Ectodermal cell (in vitro differentiated cells): ENCODE measurements at regions not wholly inside any gene's neighbourhood (a gene's known extent, or its start where the extent isn't known, plus 50 kb on each side); places are given as distances from the start of the nearest gene placed in this dataset.

Experiments used
- H3K27ac ChIP-seq: 2 replicates; pipeline ENCODE4 v1.7.0; 2013; ENCODE audit warnings: mild to moderate bottlenecking, low read depth, low read length; ENCODE audit not compliant: insufficient read depth, poor library complexity, severe bottlenecking
- H3K27me3 ChIP-seq: 2 replicates; pipeline ENCODE4 v1.7.0; 2013; ENCODE audit warnings: mild to moderate bottlenecking, low read length; ENCODE audit not compliant: insufficient read depth, control insufficient read depth, poor library complexity, severe bottlenecking
- H3K36me3 ChIP-seq: one replicate; pipeline ENCODE4 v1.7.0; 2013; ENCODE audit warnings: low read length; ENCODE audit not compliant: control insufficient read depth, insufficient read depth
- H3K4me1 ChIP-seq: one replicate; pipeline ENCODE4 v1.7.0; 2013; ENCODE audit warnings: low read length; ENCODE audit not compliant: control insufficient read depth, insufficient read depth
- H3K4me3 ChIP-seq: 2 replicates; pipeline ENCODE4 v1.7.0; 2013; ENCODE audit warnings: low read depth, low read length, control low read depth; ENCODE audit not compliant: insufficient read depth
- H3K9me3 ChIP-seq: 2 replicates; pipeline ENCODE4 v1.7.0; 2013; ENCODE audit warnings: mild to moderate bottlenecking, low read length, moderate library complexity; ENCODE audit not compliant: control insufficient read depth
- WGBS, 2 experiments: methylation state at CpG; one replicate each; pipeline ENCODE4 v1.1.7; 2013; ENCODE audit warnings: missing lambda C conversion rate in 2 of 2; 5-methylcytosine and 5-hydroxymethylcytosine counted together

DNA sequence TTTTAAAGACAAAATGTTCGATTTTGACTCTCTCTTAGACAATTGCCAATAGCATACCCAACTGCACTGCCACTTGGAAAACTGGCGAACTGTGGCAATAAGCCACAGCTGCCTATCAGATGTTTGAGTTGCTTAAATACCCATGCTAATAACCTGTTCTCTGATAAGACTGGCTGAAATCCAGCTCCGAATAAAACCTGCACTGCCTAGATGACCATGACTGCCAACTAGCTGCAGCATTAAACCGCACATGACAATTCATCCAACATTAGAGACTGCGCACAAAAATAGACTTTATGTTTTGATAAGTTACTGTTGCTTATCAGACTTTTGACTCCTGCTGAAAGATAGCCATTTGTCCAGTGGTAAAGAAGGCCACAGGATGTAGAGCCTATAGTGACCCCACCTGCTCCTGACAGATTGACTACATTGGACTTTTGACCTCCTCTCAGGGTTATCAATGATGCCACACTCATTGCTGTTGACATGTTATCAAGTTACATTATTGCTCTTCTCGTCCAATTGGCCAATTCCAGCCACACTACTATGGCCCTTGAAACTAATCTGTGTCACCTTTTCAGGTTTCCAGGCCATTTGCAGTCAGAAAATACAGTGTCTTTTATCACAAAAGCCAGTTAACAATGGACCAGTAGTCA is 299.0 kb downstream of the HGF start:
- Histone ChIP-seq H3K4me3 (no peak overlapping the region), H3K27me3 (no peaks in the 10 kb centered on the region), H3K4me1 (no peaks in the 10 kb centered on the region), H3K36me3 (no peaks in the 10 kb centered on the region), H3K9me3 (no peaks in the 10 kb centered on the region), H3K27ac (no peak overlapping the region)
- 86 to 89% methylated on average over 6 of the region's 6 CpGs for WGBS, 2 experiments

DNA sequence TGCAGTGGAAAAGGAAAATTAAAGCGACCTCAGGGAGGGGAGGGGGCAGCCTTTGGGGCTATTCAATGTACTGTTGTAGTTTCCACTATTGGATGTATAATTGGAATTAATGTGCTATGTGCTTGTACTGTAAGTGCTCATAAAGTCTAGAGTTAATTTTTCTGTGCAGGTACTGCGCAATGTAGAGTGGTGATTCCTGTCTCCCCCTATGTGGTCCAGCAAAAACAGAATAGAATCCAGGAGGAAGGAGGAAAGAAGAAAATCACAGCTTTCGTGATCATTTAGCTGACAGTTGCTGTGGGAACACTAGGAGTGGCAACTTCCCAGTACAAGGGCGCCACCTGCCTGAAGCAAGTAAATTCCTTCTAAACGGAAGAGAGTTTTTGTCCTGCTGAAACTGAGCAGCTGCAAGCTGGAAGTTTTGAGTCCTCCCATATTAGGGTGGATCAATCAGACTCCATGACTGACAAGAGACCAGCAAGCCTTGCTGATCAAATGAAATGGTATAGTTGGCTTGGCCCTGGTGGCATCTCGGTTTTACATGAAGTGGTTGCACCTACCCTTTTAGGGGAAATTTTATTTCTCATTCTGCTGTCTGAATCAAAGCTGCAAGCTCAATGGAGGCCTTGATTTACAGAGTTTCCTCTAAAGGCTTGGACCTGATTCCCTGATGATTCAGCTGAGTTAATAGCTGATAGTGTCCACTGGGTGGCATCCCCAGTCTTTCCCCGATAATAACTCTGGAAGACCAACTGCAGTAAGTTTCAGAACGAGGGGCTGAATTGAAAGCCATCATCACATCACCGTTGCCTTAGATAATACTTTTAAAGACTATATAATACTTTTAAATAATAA is 299.8 kb downstream of the HGF start:
- H3K4me3 ChIP-seq: no peak overlapping the region
- H3K4me1 ChIP-seq: no peaks in the 10 kb centered on the region
- no peaks in the 10 kb centered on the region for H3K36me3 ChIP-seq
- WGBS, 2 experiments: 33 to 50% methylated on average over 7 to 9 of the region's 9 CpGs
- H3K9me3 ChIP-seq: no peaks in the 10 kb centered on the region
- no peak overlapping the region for H3K27ac ChIP-seq
- no peaks in the 10 kb centered on the region for H3K27me3 ChIP-seq

GRCh38 chr7:81469153-81469868 is 300.5 kb downstream of the HGF start:
- no peak overlapping the region for H3K4me3 ChIP-seq
- no peak overlapping the region for H3K27ac ChIP-seq
- WGBS, 2 experiments: 88% methylated on average over 1 to 2 of the region's 2 CpGs

GRCh38 chr7:81468526-81468925 is 301.3 kb downstream of the HGF start:
- Histone ChIP-seq H3K27ac (no peak overlapping the region), H3K4me3 (no peak overlapping the region), H3K4me1 (no peaks in the 10 kb centered on the region), H3K27me3 (no peaks in the 10 kb centered on the region), H3K9me3 (no peaks in the 10 kb centered on the region), H3K36me3 (no peaks in the 10 kb centered on the region)

More at GRCh38 chr7:81469153-81469868, 300.5 kb downstream of the HGF start:
- Histone ChIP-seq H3K4me1 (no peaks in the 10 kb centered on the region), H3K9me3 (no peaks in the 10 kb centered on the region), H3K27me3 (no peaks in the 10 kb centered on the region), H3K36me3 (no peaks in the 10 kb centered on the region)

- Histone ChIP-seq H3K4me1 (no peaks in the 10 kb centered on the region), H3K4me3 (no peak overlapping the region), H3K36me3 (no peaks in the 10 kb centered on the region), H3K27me3 (no peaks in the 10 kb centered on the region), H3K9me3 (no peaks in the 10 kb centered on the region), H3K27ac (no peak overlapping the region)
- WGBS, 2 experiments: 91 to 100% methylated on average over 4 of the region's 4 CpGs
These were observed 301.9 kb downstream of the HGF start for GRCh38 chr7:81467964-81468363.

- H3K4me3 ChIP-seq: no peak overlapping the region
- H3K36me3 ChIP-seq: no peaks in the 10 kb centered on the region
- H3K9me3 ChIP-seq: no peaks in the 10 kb centered on the region
- WGBS, 2 experiments: no CpG with 5 or more reads among the region's 1 CpG
- no peak overlapping the region for H3K27ac ChIP-seq
- no peaks in the 10 kb centered on the region for H3K27me3 ChIP-seq
- H3K4me1 ChIP-seq: no peaks in the 10 kb centered on the region
These were observed 307.2 kb downstream of the HGF start for GRCh38 chr7:81462672-81463071.

GRCh38 chr7:81460250-81461045 is 309.4 kb downstream of the HGF start:
- Histone ChIP-seq H3K36me3 (no peaks in the 10 kb centered on the region), H3K4me1 (no peaks in the 10 kb centered on the region), H3K27me3 (no peaks in the 10 kb centered on the region), H3K4me3 (no peak overlapping the region), H3K9me3 (no peaks in the 10 kb centered on the region), H3K27ac (no peak overlapping the region)
- 93 to 100% methylated on average over 1 of the region's 1 CpG for WGBS, 2 experiments

DNA sequence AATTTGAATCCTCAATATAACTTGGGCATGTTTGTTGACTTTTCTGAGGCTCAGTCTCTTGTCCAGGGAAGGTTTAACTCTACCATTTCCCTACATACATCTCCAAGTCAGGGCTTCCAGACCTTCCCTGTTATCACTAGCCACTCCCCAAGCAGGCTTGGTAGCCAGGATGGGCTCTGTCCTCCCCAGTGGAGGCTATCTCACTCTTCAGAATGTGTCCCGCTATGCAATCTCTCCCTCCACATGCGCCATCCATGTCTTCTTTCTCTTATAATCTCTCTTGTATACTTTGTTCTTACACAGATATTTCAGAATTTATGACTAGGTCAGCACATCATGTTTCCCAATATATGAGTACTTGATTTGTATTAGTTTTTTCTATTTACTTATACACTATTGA is 310.4 kb downstream of the HGF start:
- no peak overlapping the region for H3K4me3 ChIP-seq
- H3K27ac ChIP-seq: no peak overlapping the region
- no peaks in the 10 kb centered on the region for H3K4me1 ChIP-seq
- no peaks in the 10 kb centered on the region for H3K27me3 ChIP-seq
- no peaks in the 10 kb centered on the region for H3K9me3 ChIP-seq
- 91 to 93% methylated on average over 2 of the region's 2 CpGs for WGBS, 2 experiments
- no peaks in the 10 kb centered on the region for H3K36me3 ChIP-seq

GRCh38 chr7:81457852-81458522 is 311.9 kb downstream of the HGF start:
- Histone ChIP-seq H3K36me3 (no peaks in the 10 kb centered on the region), H3K27ac (no peak overlapping the region), H3K9me3 (no peaks in the 10 kb centered on the region), H3K4me3 (no peak overlapping the region), H3K27me3 (no peaks in the 10 kb centered on the region), H3K4me1 (no peaks in the 10 kb centered on the region)
- WGBS, 2 experiments: no CpG with 5 or more reads among the region's 1 CpG
